IPS DF 6.9 (cell line): ENCODE measurements at regions not wholly inside any gene's neighbourhood (a gene's known extent, or its start where the extent isn't known, plus 50 kb on each side); places are given as distances from the start of the nearest gene placed in this dataset.
"Not testable (repeated sequence)": the region's sequence is repeated elsewhere in the genome, so short reads cannot be mapped to it uniquely, and the experiment has no call there.

Experiments
- DNase-seq: peaks from one replicate; pipeline ENCODE4 v3.0.0-alpha.2; 2013; ENCODE audit warnings: low read depth, low spot score
- H3K27ac ChIP-seq: one replicate; pipeline ENCODE4 v1.5.1; 2013; ENCODE audit warnings: low read length, control low read depth
- H3K27me3 ChIP-seq: 2 replicates; pipeline ENCODE4 v1.6.1; 2013; ENCODE audit warnings: mild to moderate bottlenecking, low read length; ENCODE audit not compliant: control insufficient read depth, insufficient read depth
- H3K36me3 ChIP-seq: 2 replicates; pipeline ENCODE4 v1.6.1; 2013; ENCODE audit warnings: low read length; ENCODE audit not compliant: control insufficient read depth, insufficient read depth
- H3K4me1 ChIP-seq: 2 replicates; pipeline ENCODE4 v1.6.1; 2013; ENCODE audit warnings: low read length; ENCODE audit not compliant: control insufficient read depth, insufficient read depth
- H3K4me3 ChIP-seq: 2 replicates; pipeline ENCODE4 v1.5.1; 2013; ENCODE audit warnings: mild to moderate bottlenecking, low read length
- H3K9me3 ChIP-seq: 2 replicates; pipeline ENCODE4 v1.6.1; 2013; ENCODE audit warnings: low read length, inconsistent platforms; ENCODE audit not compliant: control insufficient read depth, insufficient read depth
- WGBS: extraction: QIAGEN DNeasy Blood & Tissue Kit; methylation state at CpG from one replicate; pipeline ENCODE4 v1.1.7; 2013; ENCODE audit warnings: mixed read lengths, missing lambda C conversion rate; ENCODE audit not compliant: insufficient read length, insufficient coverage; 5-methylcytosine and 5-hydroxymethylcytosine counted together

DNA sequence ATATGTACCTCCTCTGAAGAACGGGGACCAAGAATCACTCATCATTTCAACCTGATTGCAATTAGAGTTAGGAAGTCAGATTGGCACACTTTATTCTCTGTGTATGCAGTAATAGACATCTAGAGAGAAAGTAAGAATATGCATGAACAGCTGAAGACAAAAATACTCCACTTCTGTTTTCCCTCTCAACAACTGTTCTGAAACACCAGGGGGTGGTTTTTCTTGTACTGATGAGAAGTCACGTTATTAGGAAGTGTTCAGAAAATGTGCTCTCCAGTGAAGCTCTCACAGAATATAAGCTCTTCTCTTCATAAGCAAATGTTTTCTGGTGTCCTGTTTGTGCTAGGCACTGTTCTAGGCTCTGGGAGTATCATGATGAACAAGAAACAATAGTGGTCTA lies 531.7 kb upstream of the C9orf72 start:
- H3K4me1 ChIP-seq = no peaks in the 10 kb centered on the region
- H3K27me3 ChIP-seq = no peaks in the 10 kb centered on the region
- H3K9me3 ChIP-seq = no peaks in the 10 kb centered on the region
- no peak overlapping the region for H3K27ac ChIP-seq
- WGBS = no CpG with 5 or more reads among the region's 2 CpGs
- no peaks in the 10 kb centered on the region for H3K36me3 ChIP-seq
- no peak overlapping the region for H3K4me3 ChIP-seq
- no peak for DNase-seq

DNA sequence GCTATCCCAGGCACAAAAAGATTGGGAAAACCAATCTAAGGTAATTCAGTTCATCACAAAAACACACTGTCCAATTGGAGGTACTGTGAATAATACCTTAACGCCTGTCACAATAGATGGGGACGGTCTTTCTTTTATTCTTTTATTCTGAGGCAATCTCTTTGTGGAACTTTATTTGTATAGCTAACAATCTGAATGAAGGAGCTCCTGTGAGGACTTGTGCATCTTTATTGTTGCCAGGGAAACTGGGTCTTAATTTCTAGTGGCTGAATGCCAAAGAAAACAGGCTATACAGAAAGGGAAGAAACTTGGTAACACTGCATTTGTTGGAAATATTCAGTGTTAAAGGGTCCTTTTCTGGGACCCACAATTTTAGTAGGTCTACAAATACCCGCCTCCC lies 546.9 kb upstream of the C9orf72 start:
- Histone ChIP-seq H3K4me3 (no peak overlapping the region), H3K9me3 (no peaks in the 10 kb centered on the region), H3K27ac (no peak overlapping the region), H3K36me3 (no peaks in the 10 kb centered on the region), H3K27me3 (no peaks in the 10 kb centered on the region), H3K4me1 (no peaks in the 10 kb centered on the region)
- DNase-seq = no peak
- no CpG with 5 or more reads among the region's 3 CpGs for WGBS

DNA sequence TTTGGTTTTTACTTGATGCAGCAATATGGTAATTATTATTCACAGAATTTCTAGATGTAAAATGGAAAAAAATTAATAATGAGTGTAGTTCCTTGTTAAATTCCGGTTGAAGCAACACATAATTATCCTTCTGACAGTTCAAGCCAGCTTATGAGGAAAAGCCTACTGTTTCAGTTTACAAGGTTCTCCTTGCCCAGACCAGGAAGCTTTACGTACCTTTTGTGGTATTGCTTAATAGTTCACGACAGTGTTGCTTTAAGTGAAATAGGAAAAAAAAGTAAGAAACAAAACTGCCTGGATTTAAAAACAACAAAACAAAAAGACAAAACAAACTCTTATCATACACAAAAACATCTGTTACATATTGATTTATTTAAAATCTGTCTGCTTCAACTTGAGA lies 547.3 kb upstream of the C9orf72 start:
- DNase-seq = no peak
- no peak overlapping the region for H3K27ac ChIP-seq
- no peaks in the 10 kb centered on the region for H3K4me1 ChIP-seq
- no peaks in the 10 kb centered on the region for H3K9me3 ChIP-seq
- no peaks in the 10 kb centered on the region for H3K27me3 ChIP-seq
- H3K36me3 ChIP-seq = no peaks in the 10 kb centered on the region
- H3K4me3 ChIP-seq = no peak overlapping the region
- no CpG with 5 or more reads among the region's 3 CpGs for WGBS

DNA sequence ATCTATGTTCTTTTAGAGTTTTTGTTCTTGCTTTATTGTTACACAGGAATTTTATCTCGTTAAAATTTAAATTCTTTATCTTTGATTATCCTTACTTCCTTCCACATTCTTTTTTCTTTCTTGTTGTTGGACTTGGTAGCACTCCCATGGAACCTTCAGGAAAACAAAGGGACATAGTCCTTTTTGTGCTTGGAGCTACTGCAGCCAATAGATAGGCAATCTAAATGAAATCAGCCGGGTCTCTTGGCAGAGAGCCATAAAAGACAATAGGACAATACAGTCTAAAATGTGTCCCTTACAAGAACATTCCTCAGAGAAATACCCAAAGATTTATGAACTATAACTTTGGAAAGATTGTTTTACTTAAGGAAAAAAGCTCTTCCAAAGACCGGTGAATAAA lies 548.1 kb upstream of the C9orf72 start:
- H3K4me3 ChIP-seq = no peak overlapping the region
- H3K27ac ChIP-seq = no peak overlapping the region
- DNase-seq = no peak
- H3K9me3 ChIP-seq = no peaks in the 10 kb centered on the region
- WGBS = no CpG with 5 or more reads among the region's 3 CpGs
- H3K36me3 ChIP-seq = no peaks in the 10 kb centered on the region
- H3K4me1 ChIP-seq = no peaks in the 10 kb centered on the region
- no peaks in the 10 kb centered on the region for H3K27me3 ChIP-seq

DNA sequence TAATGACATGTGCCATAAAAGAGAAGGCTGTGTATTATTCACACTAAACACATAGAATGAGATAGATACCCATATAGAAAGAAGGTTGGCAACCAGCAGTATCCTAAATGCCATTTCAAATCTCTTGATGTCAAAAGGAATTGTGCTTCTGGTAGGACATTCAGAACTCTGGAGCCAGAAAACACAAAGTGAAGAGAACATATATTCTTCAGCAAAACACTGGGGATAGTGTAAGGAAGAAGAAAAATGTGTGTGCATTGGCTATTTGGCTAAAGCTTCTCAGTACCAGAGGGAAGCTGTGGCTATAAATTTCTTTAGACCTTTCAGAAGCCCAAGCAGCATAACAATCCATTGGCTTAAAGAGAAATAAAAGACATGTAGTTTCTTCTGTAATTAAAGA lies 551.6 kb upstream of the C9orf72 start:
- Histone ChIP-seq H3K36me3 (no peaks in the 10 kb centered on the region), H3K27me3 (no peaks in the 10 kb centered on the region), H3K27ac (no peak overlapping the region), H3K4me1 (no peaks in the 10 kb centered on the region), H3K9me3 (no peaks in the 10 kb centered on the region), H3K4me3 (no peak overlapping the region)
- no peak for DNase-seq

DNA sequence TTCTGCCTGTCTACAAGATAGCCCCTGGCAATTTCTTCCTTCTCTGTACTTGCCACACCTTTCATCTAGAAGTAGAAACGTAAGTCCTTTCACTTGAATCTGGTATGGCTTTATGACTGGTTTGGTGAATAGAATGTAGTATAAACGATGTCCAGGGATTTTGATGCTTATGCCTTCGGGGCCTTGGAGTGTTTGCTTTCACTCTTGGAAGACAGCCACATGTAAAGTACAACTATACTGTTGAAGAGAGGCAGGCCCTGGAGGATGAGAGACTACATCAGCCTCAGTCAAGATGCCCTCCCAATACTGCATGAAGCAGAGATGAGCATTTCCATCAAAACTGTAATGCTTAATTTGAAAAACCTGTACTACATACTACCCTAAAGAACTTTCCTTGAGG lies 553.8 kb upstream of the C9orf72 start:
- DNase-seq = no peak
- WGBS = no CpG with 5 or more reads among the region's 3 CpGs
- Histone ChIP-seq H3K27me3 (no peaks in the 10 kb centered on the region), H3K9me3 (no peaks in the 10 kb centered on the region), H3K4me3 (no peak overlapping the region), H3K27ac (no peak overlapping the region), H3K4me1 (no peaks in the 10 kb centered on the region), H3K36me3 (no peaks in the 10 kb centered on the region)

DNA sequence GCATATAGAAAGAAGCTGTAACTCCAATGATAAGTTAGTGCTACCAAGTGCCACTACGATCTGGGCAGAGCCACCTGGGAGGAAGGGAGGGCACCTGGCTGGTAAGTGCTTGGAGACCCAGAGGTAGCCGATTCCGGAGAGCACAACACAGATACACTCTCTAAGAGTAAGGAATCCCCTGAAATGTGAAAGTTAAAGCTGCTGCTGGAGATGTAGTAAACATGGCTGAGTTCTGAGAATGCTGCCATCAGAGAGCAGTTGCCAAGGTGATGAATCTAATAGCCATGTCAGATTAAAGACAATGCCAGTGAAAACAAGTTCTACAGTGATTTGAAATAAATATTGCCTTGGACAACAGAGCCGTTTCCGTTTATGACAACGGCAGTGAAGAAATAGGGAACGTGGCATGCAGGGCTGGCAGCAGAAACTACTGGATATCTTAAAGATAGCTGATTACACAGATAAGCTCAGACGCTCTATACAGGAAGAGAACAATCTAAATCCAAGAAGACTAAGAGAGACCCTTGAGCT lies 561.2 kb upstream of the C9orf72 start:
- Histone ChIP-seq H3K27me3 (no peaks in the 10 kb centered on the region), H3K36me3 (no peaks in the 10 kb centered on the region), H3K9me3 (no peaks in the 10 kb centered on the region), H3K4me3 (no peak overlapping the region), H3K4me1 (no peaks in the 10 kb centered on the region; the same call in 1 of the 2 replicates), H3K27ac (no peak overlapping the region)
- no CpG with 5 or more reads among the region's 8 CpGs for WGBS
- DNase-seq = no peak

DNA sequence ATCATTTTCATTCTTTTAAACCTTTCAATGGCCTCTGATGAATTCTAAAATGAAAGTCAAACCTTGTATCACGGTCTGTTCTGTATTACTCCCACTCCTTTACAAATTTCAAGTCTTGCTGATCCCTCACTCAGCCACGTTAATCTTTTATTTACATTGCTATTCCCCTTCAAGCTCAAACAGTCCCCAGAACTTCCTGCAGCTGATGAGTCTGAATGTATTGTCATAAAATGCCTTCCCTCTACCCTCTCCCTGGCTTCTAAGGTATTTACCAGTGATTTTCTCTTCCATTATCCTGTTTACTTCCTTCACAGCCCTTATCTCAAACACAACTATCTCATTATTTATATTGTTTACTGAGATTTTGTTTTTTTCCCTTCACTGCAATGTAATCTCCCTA lies 562.3 kb upstream of the C9orf72 start:
- H3K27ac ChIP-seq = no peak overlapping the region
- H3K4me3 ChIP-seq = no peak overlapping the region
- H3K9me3 ChIP-seq = no peaks in the 10 kb centered on the region
- no peak for DNase-seq
- H3K4me1 ChIP-seq = no peaks in the 10 kb centered on the region; the same call in 1 of the 2 replicates
- H3K36me3 ChIP-seq = no peaks in the 10 kb centered on the region
- H3K27me3 ChIP-seq = no peaks in the 10 kb centered on the region
- WGBS = no CpG with 5 or more reads among the region's 2 CpGs

DNA sequence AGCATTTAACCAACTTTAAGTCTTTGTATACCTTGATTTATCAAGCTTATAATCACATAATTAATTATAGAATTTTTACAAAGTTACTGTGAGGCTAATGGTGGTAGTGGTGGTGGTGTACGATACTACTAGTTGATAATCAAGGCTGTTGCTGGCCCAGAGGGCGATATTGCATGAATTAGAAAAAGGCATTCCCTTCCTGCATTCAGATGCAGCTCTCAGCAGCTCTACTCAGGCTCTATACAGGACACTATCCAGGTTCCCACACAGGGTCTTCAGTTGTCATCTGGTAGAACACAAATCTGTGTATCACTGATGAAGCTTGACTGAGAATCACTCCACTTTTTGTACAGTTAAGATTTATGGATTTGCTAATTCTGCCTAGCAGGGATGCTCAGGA lies 562.8 kb upstream of the C9orf72 start:
- DNase-seq = no peak
- H3K27ac ChIP-seq = no peak overlapping the region
- H3K4me3 ChIP-seq = no peak overlapping the region
- no peaks in the 10 kb centered on the region for H3K36me3 ChIP-seq
- no CpG with 5 or more reads among the region's 2 CpGs for WGBS
- H3K4me1 ChIP-seq = no peaks in the 10 kb centered on the region; the same call in 1 of the 2 replicates
- H3K9me3 ChIP-seq = no peaks in the 10 kb centered on the region
- H3K27me3 ChIP-seq = no peaks in the 10 kb centered on the region

DNA sequence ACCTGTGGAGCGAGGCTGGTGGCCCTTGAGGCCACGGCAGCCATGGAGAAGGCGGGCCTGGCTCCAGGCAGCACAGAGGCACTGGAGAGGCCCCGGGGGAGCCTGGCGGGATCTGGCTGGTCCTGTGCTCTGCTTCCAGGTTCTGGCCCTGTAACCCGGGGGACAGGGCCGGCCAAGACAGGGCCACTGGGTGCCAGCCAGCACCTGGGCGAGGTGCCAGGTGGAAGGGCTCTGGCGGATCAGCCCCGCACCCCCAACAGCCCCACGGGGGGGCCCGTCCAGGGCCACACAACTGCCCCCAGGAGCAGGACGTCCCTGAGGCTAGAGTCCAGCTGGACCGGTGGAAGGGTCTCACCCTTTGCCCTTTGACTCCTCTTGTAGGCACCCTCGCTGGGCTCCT lies 574.1 kb upstream of the C9orf72 start:
- DNase-seq, H3K4me1 ChIP-seq, H3K27me3 ChIP-seq, H3K9me3 ChIP-seq, H3K27ac ChIP-seq, H3K4me3 ChIP-seq, H3K36me3 ChIP-seq: not testable (repeated sequence)
- WGBS = no CpG with 5 or more reads among the region's 15 CpGs

DNA sequence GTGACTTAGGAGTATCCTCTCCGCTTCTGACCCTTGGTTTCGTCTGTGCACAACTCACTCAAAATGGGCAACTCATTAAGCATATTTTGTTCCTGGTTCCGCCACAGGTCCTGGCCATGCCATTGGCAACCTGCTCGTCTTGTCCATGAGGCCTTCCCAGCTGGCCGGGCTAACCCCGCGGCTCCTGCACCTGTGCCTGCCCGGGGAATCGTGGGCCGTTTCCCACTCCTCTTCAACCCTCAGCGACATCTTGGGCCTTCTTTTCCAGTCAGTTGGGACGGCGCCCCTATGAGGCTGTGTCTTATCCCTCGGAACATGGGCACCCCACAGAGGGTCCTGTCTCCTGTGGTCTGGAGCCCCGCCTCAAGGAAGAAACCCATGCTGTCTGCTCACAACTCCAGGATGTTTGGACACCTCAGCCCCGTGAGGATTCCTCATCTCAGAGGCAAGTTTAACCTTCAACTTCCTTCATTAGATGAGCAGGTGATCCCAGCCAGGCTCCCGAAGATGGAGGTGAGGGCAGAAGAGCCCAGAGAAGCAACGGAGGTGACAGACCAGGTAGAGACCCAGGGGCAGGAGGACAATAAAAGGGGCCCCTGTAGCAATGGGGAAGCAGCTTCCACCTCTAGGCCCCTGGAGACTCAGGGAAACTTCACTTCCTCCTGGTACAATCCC lies 574.8 kb upstream of the C9orf72 start:
- WGBS = no CpG with 5 or more reads among the region's 18 CpGs
- not testable (repeated sequence) for H3K36me3 ChIP-seq, H3K9me3 ChIP-seq

More for the DNA sequence above, 574.8 kb upstream of the C9orf72 start:
- not testable (repeated sequence) for H3K4me1 ChIP-seq, H3K27me3 ChIP-seq, DNase-seq, H3K4me3 ChIP-seq, H3K27ac ChIP-seq
